ENCODE measurements at regions not wholly inside any gene's neighbourhood (a gene's known extent, or its start where the extent isn't known, plus 50 kb on each side); places are given as distances from the start of the nearest gene placed in this dataset.

GRCh38 chr3:106208251-106208650 is 339.4 kb upstream of the CBLB start:
- no peak for TF ChIP-seq CTCF (conservative IDR thresholded peaks at IDR 0.05)
- TF ChIP-seq ZFX (IDR thresholded peaks at IDR 0.05) = no peak
